ENCODE measurements at regions not wholly inside any gene's neighbourhood (a gene's known extent, or its start where the extent isn't known, plus 50 kb on each side); places are given as distances from the start of the nearest gene placed in this dataset.

DNA sequence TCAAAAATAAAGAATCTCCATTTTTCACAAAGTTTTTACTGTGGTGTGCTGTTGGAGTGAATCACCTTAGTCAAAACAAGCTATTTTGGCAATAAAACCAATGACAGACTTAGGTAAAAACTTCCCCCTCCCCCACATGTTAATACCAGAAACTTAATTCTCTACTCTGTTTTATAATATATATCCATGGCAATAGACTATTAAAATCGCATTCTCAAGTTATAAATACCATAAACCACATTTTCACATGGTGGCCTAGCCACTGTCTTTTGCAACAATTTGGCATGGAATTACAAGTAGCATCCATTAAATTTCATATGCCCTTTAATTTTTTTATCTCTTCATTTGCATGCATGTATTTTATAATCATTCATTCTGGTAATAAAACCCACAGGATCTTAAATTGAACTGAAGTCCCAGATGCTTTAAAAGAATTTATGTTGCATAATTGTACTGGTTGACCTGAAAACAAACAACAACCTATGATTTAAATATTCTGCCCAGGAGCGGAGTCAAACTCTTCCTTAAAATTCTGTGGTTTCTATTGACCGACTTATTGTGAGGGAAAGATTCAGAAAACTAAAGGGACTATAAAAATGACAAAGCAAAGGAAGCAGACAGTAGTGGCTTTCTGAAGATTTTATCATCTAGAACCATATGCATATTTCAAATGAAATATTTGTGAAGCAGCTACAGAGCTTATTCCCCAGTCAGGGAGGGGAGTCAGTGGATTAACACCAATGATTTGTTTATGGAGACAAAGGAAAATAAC lies 229.0 kb upstream of the TBL1XR1 start:
- peaks cover 60 to 61% of the 10 kb centered on the region in 2 experiments for H3K4me1 ChIP-seq (ENCODE audit: control insufficient read depth in 1 of 2, insufficient read depth in 1 of 2, low read depth in 1 of 2, low read length in 1 of 2)
- H3K36me3 ChIP-seq: no peaks in the 10 kb centered on the region
- TF ChIP-seq, protein P1, sequence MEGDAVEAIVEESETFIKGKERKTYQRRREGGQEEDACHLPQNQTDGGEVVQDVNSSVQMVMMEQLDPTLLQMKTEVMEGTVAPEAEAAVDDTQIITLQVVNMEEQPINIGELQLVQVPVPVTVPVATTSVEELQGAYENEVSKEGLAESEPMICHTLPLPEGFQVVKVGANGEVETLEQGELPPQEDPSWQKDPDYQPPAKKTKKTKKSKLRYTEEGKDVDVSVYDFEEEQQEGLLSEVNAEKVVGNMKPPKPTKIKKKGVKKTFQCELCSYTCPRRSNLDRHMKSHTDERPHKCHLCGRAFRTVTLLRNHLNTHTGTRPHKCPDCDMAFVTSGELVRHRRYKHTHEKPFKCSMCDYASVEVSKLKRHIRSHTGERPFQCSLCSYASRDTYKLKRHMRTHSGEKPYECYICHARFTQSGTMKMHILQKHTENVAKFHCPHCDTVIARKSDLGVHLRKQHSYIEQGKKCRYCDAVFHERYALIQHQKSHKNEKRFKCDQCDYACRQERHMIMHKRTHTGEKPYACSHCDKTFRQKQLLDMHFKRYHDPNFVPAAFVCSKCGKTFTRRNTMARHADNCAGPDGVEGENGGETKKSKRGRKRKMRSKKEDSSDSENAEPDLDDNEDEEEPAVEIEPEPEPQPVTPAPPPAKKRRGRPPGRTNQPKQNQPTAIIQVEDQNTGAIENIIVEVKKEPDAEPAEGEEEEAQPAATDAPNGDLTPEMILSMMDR (IDR thresholded peaks at IDR 0.05): no peak
- H3K9me3 ChIP-seq: no peaks in the 10 kb centered on the region
- peak overlapping the region; percentile 73 for H3K27ac ChIP-seq
- H3K27me3 ChIP-seq: no peaks in the 10 kb centered on the region
- H3K4me3 ChIP-seq (ENCODE audit: low read depth in 1 of 2, low read length in 1 of 2): no peak overlapping the region

DNA sequence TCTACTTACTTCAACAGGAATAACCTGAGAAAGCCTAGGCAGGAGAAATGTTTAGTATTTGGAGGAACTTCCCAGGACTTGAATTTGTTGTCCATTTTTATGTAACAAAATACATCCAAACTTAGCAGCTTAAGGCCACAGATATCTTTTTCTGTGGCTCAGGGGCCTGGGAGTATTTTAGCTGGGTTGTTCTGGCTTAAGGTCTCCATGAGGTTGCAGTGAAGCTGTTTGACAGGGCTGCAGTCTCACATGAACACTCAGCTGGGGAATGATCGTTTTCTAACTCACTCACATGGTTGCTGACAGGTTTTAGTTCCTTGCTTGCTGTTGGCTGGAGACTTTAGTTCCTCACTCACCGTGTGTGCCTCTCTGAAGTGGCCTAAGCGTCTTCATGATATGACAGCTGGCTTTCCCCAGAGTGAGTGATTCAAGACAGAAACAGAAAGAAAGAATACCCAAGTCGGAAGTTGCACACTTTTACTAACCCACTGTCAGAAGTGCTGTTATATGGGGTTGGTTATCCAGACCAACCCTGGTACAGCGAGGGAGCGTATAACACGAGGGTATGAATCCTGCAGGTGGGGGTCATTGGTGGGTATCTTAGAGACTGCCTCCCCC lies 229.7 kb upstream of the TBL1XR1 start:
- peaks cover 60 to 61% of the 10 kb centered on the region in 2 experiments for H3K4me1 ChIP-seq (ENCODE audit: control insufficient read depth in 1 of 2, insufficient read depth in 1 of 2, low read depth in 1 of 2, low read length in 1 of 2)
- H3K36me3 ChIP-seq: no peaks in the 10 kb centered on the region
- no peak overlapping the region for H3K4me3 ChIP-seq (ENCODE audit: low read depth in 1 of 2, low read length in 1 of 2)
- peak overlapping the region; percentile 73 for H3K27ac ChIP-seq
- no peaks in the 10 kb centered on the region for H3K27me3 ChIP-seq
- no peaks in the 10 kb centered on the region for H3K9me3 ChIP-seq
- TF ChIP-seq, protein P1 (IDR thresholded peaks at IDR 0.05): no peak

DNA sequence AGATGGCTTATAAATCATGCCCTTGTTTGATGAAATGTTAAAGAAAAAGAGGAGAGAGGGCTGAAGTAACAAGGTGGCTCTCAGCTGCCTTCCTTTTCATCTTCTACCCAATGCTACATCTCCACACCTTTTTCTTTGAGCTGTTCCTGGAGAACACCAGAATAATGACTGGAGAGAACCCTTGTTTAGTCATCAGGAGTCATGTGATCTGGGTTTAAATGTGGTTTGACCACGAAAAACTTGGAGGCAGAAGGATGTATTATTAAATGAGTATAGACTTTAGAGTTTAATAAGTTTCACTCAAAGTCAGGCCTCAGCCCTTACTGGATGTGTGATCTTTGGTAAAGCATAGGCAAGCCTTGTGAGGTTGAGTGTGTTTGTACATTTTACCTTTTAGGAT lies 230.3 kb upstream of the TBL1XR1 start:
- peak overlapping the region; percentile 73 for H3K27ac ChIP-seq
- no peak overlapping the region for H3K4me3 ChIP-seq (ENCODE audit: low read depth in 1 of 2, low read length in 1 of 2)
- TF ChIP-seq, protein P1 (IDR thresholded peaks at IDR 0.05): no peak

DNA sequence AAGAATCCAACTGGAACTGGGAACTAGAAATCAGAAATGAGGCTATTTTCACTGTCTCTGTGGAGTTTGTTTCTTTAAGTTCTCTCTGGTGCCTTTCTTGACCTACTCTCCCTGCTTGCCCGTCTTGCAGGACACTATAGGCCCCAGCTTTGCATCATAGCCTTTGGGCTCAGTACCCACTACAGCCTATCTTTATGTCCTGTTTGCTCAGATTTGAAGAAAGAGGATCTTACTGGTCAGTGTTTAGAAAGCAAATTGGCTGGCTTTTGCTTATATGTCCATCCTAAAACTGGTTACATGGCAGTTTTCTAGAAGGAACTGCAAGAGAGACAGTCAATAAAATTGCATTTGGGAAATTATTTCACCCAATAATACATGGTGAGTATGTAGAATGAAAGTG lies 231.8 kb upstream of the TBL1XR1 start:
- no peak overlapping the region for H3K4me3 ChIP-seq (ENCODE audit: low read depth in 1 of 2, low read length in 1 of 2)
- H3K4me1 ChIP-seq (ENCODE audit: control insufficient read depth in 1 of 2, insufficient read depth in 1 of 2, low read depth in 1 of 2, low read length in 1 of 2): peaks cover 47 to 50% of the 10 kb centered on the region in 2 experiments
- no peaks in the 10 kb centered on the region for H3K27me3 ChIP-seq
- H3K27ac ChIP-seq: peak overlapping the region; percentile 23
- TF ChIP-seq, protein P1 (IDR thresholded peaks at IDR 0.05): no peak
- no peaks in the 10 kb centered on the region for H3K36me3 ChIP-seq
- H3K9me3 ChIP-seq: no peaks in the 10 kb centered on the region

More for the DNA sequence above, 230.3 kb upstream of the TBL1XR1 start:
- H3K27me3 ChIP-seq: no peaks in the 10 kb centered on the region
- H3K4me1 ChIP-seq (ENCODE audit: control insufficient read depth in 1 of 2, insufficient read depth in 1 of 2, low read depth in 1 of 2, low read length in 1 of 2): peaks cover 60 to 61% of the 10 kb centered on the region in 2 experiments
- no peaks in the 10 kb centered on the region for H3K36me3 ChIP-seq
- no peaks in the 10 kb centered on the region for H3K9me3 ChIP-seq

DNA sequence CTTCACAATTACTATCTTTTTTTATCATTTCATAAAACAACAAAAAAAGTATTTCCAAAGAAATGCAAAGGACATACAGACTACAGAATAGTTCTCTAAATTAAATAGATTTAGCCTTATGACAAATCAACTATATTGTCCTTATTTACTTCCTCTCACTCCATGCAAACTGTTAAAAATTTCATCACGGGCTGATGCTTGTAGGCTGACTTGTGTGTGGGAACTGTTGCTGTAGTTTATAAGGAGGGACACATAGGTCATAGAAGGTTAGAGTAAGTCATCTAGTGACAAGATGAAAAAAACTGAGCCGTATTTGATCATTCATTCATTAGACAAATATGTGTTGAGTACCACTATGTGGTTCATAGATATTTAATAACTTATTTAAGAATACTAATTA lies 232.5 kb upstream of the TBL1XR1 start:
- Histone ChIP-seq H3K9me3 (no peaks in the 10 kb centered on the region), H3K27me3 (no peaks in the 10 kb centered on the region), H3K4me1 (ENCODE audit: control insufficient read depth in 1 of 2, insufficient read depth in 1 of 2, low read depth in 1 of 2, low read length in 1 of 2) (peaks cover 40 to 43% of the 10 kb centered on the region in 2 experiments), H3K27ac (no peak overlapping the region), H3K36me3 (no peaks in the 10 kb centered on the region), H3K4me3 (ENCODE audit: low read depth in 1 of 2, low read length in 1 of 2) (no peak overlapping the region)
- TF ChIP-seq, protein P1 (IDR thresholded peaks at IDR 0.05): no peak
